Smooth muscle cell (in vitro differentiated cells): ENCODE measurements at regions not wholly inside any gene's neighbourhood (a gene's known extent, or its start where the extent isn't known, plus 50 kb on each side); places are given as distances from the start of the nearest gene placed in this dataset.
A peak's percentile ranks its signal among the peaks of the same experiment; 100 is the strongest.

ENCODE experiments used
- DNase-seq: peaks from one replicate; lab custom pipeline; 2025; ENCODE audit not compliant: unreplicated experiment; lab: John Stamatoyannopoulos, UW
- H2AFZ ChIP-seq: fragments of 200-600 bp; sonication (generic); 2 replicates; pipeline ENCODE4 v1.6.0; 2016; ENCODE audit warnings: antibody characterized with exemption, low read depth, mild to moderate bottlenecking
- H3F3A ChIP-seq: fragments of 200-600 bp; sonication (generic); 2 replicates; pipeline ENCODE4 v1.6.0; 2017; ENCODE audit warnings: antibody characterized with exemption, low read depth
- H3K27ac ChIP-seq: fragments of 200-600 bp; sonication (generic); 2 replicates; pipeline ENCODE4 v1.5.1; 2016; ENCODE audit warnings: low read depth, mild to moderate bottlenecking
- H3K27me3 ChIP-seq: fragments of 200-600 bp; sonication (generic); 2 replicates; pipeline ENCODE4 v1.6.1; 2016; ENCODE audit warnings: low read depth, mild to moderate bottlenecking
- H3K36me3 ChIP-seq: fragments of 200-600 bp; sonication (generic); 2 replicates; pipeline ENCODE4 v1.5.1; 2016; ENCODE audit warnings: low read depth
- H3K4me1 ChIP-seq: fragments of 200-600 bp; sonication (generic); 2 replicates; pipeline ENCODE4 v1.5.1; 2016; ENCODE audit warnings: low read depth
- H3K4me2 ChIP-seq: fragments of 200-600 bp; sonication (generic); 2 replicates; pipeline ENCODE4 v1.6.0; 2016; ENCODE audit warnings: mild to moderate bottlenecking
- H3K4me3 ChIP-seq: fragments of 200-600 bp; sonication (generic); 2 replicates; pipeline ENCODE4 v1.5.1; 2016; ENCODE audit warnings: mild to moderate bottlenecking
- H3K79me2 ChIP-seq: fragments of 200-600 bp; sonication (generic); 2 replicates; pipeline ENCODE4 v1.6.0; 2016; ENCODE audit warnings: low read depth, mild to moderate bottlenecking
- H3K9ac ChIP-seq: fragments of 200-600 bp; sonication (generic); 2 replicates; pipeline ENCODE4 v1.6.0; 2016; ENCODE audit warnings: low read depth
- H3K9me3 ChIP-seq: fragments of 200-600 bp; sonication (generic); replicated peaks from 2 replicates; pipeline ENCODE4 v1.5.1; 2016; ENCODE audit warnings: low read depth
- H4K20me1 ChIP-seq: fragments of 200-600 bp; sonication (generic); 2 replicates; pipeline ENCODE4 v1.6.0; 2016; ENCODE audit warnings: low read depth
- CTCF ChIP-seq: fragments of 200-600 bp; sonication (generic); IDR thresholded peaks from 2 replicates; pipeline ENCODE4 v1.5.1; 2017; ENCODE audit warnings: borderline replicate concordance, mild to moderate bottlenecking, antibody characterized with exemption; ENCODE audit not compliant: insufficient read depth, poor library complexity, severe bottlenecking
- WGBS: methylation state at CpG from one replicate; pipeline ENCODE4 v1.1.7; 2016; ENCODE audit warnings: low lambda C conversion rate; 5-methylcytosine and 5-hydroxymethylcytosine counted together

GRCh38 chr12:89069431-89069830 lies 282.9 kb downstream of the DUSP6 start:
- no peaks in the 10 kb centered on the region for H3K27me3 ChIP-seq
- peak overlapping the region; percentile 53 for H3K4me2 ChIP-seq
- H3K4me3 ChIP-seq: no peak overlapping the region
- 20% methylated on average over 2 of the region's 2 CpGs for WGBS
- H3K27ac ChIP-seq: peak overlapping the region; percentile 95
- TF ChIP-seq CTCF: no peak
- peaks cover 28% of the 10 kb centered on the region for H3K4me1 ChIP-seq
- no peaks in the 10 kb centered on the region for H3K79me2 ChIP-seq
- peaks cover 23% of the 10 kb centered on the region for H3F3A ChIP-seq
- H3K9ac ChIP-seq: no peak overlapping the region
- H4K20me1 ChIP-seq: no peaks in the 10 kb centered on the region
- no peaks in the 10 kb centered on the region for H3K9me3 ChIP-seq
- no peak for DNase-seq
- no peak overlapping the region for H2AFZ ChIP-seq
- H3K36me3 ChIP-seq: no peaks in the 10 kb centered on the region

- H3K4me3 ChIP-seq: no peak overlapping the region
- no peak for DNase-seq
- H3K4me1 ChIP-seq: peaks cover 18% of the 10 kb centered on the region
- H3F3A ChIP-seq: peaks cover 23% of the 10 kb centered on the region
- H3K27ac ChIP-seq: peak overlapping the region; percentile 95
- H3K9ac ChIP-seq: peak overlapping the region; percentile 71
- no peak for TF ChIP-seq CTCF
- H2AFZ ChIP-seq: no peak overlapping the region
- no peaks in the 10 kb centered on the region for H4K20me1 ChIP-seq
- peak overlapping the region; percentile 18 for H3K4me2 ChIP-seq
- H3K79me2 ChIP-seq: no peaks in the 10 kb centered on the region
- no peaks in the 10 kb centered on the region for H3K9me3 ChIP-seq
- whole genome bisulfite sequencing: 28% methylated on average over 2 of the region's 2 CpGs
- H3K27me3 ChIP-seq: no peaks in the 10 kb centered on the region
- H3K36me3 ChIP-seq: no peaks in the 10 kb centered on the region
Measured at GRCh38 chr12:89067421-89068187, 284.7 kb downstream of the DUSP6 start.

- no peak for DNase-seq
- H3K79me2 ChIP-seq: no peaks in the 10 kb centered on the region
- no peak overlapping the region for H3K27ac ChIP-seq
- H3K27me3 ChIP-seq: no peaks in the 10 kb centered on the region
- H3K4me3 ChIP-seq: no peak overlapping the region
- H3F3A ChIP-seq: peaks cover 16% of the 10 kb centered on the region
- no peak overlapping the region for H3K4me2 ChIP-seq
- peaks cover 26% of the 10 kb centered on the region for H3K4me1 ChIP-seq
- no peak overlapping the region for H3K9ac ChIP-seq
- H2AFZ ChIP-seq: no peak overlapping the region
- H3K9me3 ChIP-seq: no peaks in the 10 kb centered on the region
- 45% methylated on average over 3 of the region's 3 CpGs for WGBS
- no peaks in the 10 kb centered on the region for H4K20me1 ChIP-seq
- TF ChIP-seq CTCF: no peak
- no peaks in the 10 kb centered on the region for H3K36me3 ChIP-seq
Measured at GRCh38 chr12:89064780-89065179, 287.5 kb downstream of the DUSP6 start.

- 80% methylated on average over 6 of the region's 6 CpGs for WGBS
- Histone ChIP-seq H3K9me3 (no peaks in the 10 kb centered on the region), H3K36me3 (no peaks in the 10 kb centered on the region), H3K27ac (no peak overlapping the region), H3K9ac (no peak overlapping the region), H3K4me1 (peaks cover 31% of the 10 kb centered on the region), H3K79me2 (no peaks in the 10 kb centered on the region), H3K4me3 (no peak overlapping the region), H4K20me1 (no peaks in the 10 kb centered on the region), H3K4me2 (no peak overlapping the region), H3F3A (peaks cover 16% of the 10 kb centered on the region), H3K27me3 (no peaks in the 10 kb centered on the region), H2AFZ (no peak overlapping the region)
- TF ChIP-seq CTCF: no peak
- no peak for DNase-seq
Measured at GRCh38 chr12:89064151-89064550, 288.1 kb downstream of the DUSP6 start.
